Inflammatory macrophage (primary cell): ENCODE measurements at regions not wholly inside any gene's neighbourhood (a gene's known extent, or its start where the extent isn't known, plus 50 kb on each side); places are given as distances from the start of the nearest gene placed in this dataset.

Source experiments
- DNase-seq, 2 donors: peaks; one replicate each; pipeline ENCODE4 v3.0.0-alpha.2; 2020 to 2022

- DNase-seq: no peak
These were observed 226.1 kb upstream of the DIO3 start for GRCh38 chr14:101335061-101335661.

- no peak for DNase-seq
These were observed 225.1 kb upstream of the DIO3 start for GRCh38 chr14:101336183-101336582.

- no peak for DNase-seq
These were observed 224.2 kb upstream of the DIO3 start for GRCh38 chr14:101337053-101337452.

- DNase-seq: no peak
These were observed 220.7 kb upstream of the DIO3 start for GRCh38 chr14:101340556-101340955.

GRCh38 chr14:101347893-101348777 is 213.2 kb upstream of the DIO3 start:
- DNase-seq: no peak

GRCh38 chr14:101349108-101349507 is 212.2 kb upstream of the DIO3 start:
- DNase-seq: no peak

- no peak for DNase-seq
These were observed 211.3 kb upstream of the DIO3 start for GRCh38 chr14:101350021-101350420.

- no peak for DNase-seq
These were observed 210.6 kb upstream of the DIO3 start for GRCh38 chr14:101350691-101351090.

DNA sequence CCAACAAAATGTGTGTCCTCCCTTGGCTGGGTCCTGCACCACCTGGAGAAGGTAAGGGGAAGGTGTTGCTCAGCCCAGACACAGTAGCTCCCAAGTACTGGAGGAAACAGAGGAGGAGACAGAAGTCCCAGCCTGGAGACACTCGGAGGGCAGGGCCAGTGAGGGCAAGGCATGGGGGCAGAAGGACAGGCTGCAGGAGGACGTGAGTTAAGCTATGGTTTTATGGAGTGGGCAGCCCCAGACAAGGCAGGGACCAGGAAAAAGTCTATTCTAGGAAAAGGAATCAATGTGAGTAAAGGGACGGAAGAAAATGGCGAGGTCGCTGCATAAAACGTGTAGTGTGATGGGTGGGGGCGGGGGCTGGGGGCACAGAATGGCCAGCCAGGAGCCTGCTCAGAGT is 210.1 kb upstream of the DIO3 start:
- DNase-seq: no peak

GRCh38 chr14:101351769-101352168 is 209.5 kb upstream of the DIO3 start:
- no peak for DNase-seq

- no peak for DNase-seq
These were observed 208.7 kb upstream of the DIO3 start for GRCh38 chr14:101352567-101352966.

GRCh38 chr14:101353422-101353821 is 207.9 kb upstream of the DIO3 start:
- no peak for DNase-seq

- no peak for DNase-seq
These were observed 206.6 kb upstream of the DIO3 start for GRCh38 chr14:101354726-101355125.

- no peak for DNase-seq
These were observed 206.0 kb upstream of the DIO3 start for GRCh38 chr14:101355284-101355683.

DNA sequence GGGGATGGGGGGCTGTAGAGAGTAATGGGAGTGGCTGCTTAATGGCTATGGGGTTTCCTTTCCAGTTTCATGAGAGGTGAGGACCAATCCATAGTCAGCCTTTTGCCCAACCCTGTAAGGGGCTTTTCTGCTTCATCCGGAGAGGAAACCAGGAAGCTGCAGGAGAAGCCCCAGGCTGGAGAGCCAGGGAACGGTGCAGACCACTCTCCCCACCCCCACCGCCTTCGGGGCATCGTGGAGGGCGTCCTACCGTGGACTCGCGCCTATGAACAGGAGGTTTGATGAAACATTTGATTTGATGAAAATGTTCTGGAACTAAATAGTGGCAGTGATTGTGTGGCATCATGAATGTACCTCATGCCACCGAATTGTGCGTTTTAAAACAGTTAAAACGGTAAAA is 204.3 kb upstream of the DIO3 start:
- no peak for DNase-seq

DNA sequence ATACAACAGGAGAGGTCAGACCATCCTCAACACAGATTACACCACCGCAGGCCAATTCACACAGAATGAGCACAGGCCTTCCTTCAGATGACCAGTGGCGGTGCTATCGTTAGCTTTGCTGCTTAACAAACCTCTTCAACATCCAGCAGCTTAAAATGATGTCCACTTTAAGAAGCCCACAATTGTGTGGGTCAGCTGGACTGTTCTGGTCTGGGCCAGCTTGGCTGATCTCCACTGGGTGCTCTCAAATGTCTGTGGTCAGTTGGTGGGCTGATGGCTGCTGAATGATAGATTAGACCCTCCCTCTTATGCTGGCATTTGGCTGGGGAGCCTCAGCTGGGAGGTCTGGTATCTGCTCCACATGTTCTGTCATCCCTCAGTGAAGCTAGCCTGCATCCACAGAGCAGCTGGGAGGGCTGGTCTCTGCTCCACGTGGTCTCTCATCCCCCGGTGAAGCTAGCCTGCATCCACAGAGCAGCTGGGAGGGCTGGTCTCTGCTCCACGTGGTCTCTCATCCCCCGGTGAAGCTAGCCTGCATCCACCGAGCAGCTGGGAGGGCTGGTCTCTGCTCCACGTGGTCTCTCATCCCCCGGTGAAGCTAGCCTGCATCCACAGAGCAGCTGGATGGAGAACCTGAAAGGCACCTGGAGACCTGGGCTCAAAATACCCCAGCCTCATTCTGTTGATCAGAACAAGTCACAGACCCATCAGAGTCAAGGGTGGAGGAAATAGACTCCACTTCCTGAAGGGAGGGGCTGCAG is 203.6 kb upstream of the DIO3 start:
- DNase-seq: no peak

DNA sequence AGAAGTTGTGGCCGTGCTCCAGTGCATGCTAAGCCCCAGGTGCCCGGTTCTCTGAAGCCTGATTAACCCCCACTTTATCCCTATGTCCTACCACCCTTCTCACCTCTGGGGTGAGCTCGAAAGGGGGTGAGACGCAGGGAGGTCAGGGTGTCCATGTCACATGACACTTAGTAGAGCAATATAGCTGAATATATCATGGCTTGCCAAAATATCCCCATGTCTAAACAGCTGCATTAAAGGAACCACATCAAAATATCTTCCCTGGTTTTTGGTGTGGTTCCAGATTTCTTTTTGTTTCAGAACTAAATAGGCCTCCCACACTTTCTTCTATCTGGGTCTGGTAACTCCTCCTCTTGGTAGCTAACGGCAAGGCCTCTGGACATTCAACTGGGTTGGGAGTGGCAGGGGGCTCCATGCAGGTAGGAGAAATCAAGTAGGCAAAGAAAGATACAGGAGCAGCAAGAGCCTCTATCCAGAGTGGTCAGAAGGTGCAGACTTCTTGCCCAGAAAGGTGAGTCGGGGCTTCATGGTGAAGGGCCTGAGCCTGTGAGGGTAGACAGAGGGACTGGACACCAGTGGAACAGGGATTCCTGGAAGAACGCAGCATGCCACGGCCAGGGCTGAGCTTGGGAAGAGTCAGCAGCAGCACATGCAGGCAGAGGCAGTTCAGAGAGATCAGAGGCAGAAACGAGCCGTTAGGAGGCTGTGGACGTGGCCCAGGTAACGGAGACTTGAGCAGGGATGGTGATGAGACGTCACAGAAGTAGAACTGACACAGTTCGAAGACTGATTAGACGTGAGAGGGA is 202.8 kb upstream of the DIO3 start:
- no peak for DNase-seq

DNA sequence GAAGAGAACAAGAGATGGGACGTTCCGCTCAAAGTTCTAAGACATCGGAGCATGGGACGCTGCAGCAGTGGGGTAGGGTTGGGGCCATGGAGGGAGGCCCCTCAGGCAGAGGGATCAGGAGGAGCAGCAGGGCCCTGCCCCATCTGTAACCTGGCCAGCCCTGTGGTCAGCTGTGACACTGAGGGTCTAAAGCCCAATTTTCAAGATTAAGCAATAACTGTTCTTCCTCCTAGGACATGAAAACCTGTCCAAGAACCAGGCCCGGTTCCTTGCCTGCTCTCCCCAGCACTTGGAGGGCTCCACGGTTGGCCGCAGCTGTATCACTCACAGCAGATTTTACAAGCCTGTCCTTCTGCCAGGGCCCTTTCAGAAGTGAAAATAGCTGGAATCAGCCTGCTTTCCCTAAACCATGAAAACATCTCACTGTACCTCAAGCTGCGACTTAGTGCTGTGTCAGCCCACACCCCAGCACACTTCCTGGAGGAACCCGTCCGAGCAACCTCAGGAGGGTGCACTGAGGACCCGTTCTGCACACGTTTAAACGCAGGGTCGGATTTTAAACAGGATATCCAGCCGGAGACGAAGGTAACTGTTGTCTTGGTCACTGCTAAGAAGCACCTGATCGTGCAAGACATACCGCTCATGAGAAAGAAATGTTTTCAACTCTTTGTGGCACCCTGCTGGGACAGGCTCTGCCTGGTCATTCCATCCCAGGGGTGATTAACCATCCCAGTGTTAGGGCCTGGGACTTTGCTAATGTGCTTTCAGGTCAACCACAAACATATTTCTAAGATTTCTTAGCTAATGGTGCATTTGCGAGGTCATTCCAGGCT is 201.9 kb upstream of the DIO3 start:
- no peak for DNase-seq

DNA sequence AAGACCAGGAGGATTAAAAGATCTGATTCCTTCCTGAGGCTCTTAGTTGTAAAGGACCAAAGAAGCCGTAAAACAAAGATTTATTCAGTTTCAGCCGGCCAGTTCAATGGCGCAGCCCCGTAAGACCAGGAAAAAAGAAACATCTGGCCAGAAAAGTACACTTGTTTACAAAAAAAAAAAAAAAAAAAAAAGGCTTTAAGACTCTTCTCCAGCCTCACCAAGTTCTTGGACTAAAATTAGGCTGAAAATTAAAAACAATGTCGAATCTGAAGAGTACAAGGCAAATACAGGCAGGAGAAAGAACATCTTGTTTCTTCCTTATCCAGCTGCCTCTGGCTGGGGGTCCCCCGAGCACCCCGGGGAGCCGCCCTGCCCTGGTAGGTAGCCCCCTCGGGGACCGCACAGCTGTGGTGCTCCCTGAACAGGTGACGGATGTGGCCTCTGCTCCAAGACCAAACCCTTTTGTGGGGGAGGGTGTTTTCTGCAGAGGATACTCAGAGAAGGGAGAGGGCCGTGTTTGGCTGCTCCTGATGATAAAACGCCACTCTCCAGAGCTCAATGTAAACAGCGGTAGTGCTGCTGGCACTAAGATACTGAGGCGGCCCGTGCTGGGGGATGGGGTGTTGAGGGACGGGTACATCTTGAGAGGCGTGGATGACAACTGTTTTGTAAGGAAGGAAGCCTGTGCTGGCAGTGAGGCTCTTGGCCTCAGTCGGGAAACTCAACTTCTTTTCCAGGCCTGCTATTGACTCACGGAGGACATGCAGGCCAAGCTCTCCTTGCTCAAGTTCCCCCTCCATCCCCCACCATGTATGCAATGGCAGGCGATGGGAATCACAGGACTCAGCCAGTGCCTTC is 201.0 kb upstream of the DIO3 start:
- DNase-seq: no peak

- DNase-seq: peak in 1 of 2 donors; percentile 22
These were observed 200.3 kb upstream of the DIO3 start for GRCh38 chr14:101361044-101361443.
